Peyer's patch (tissue), 4 donors: ENCODE measurements at regions not wholly inside any gene's neighbourhood (a gene's known extent, or its start where the extent isn't known, plus 50 kb on each side); places are given as distances from the start of the nearest gene placed in this dataset.

Source experiments
- DNase-seq, 3 donors: peaks; one replicate each; pipeline ENCODE4 v3.0.0-alpha.2; 2017 to 2019
- H3K27ac ChIP-seq, 4 donors: fragments of 200-600 bp; sonication (generic); one replicate each; pipeline ENCODE4 v1.5.1; 2016 to 2019
- H3K27me3 ChIP-seq, 2 donors: fragments of 200-600 bp; sonication (generic); one replicate each; pipeline ENCODE4 v1.5.1; 2019
- H3K36me3 ChIP-seq, 3 donors: fragments of 200-600 bp; sonication (generic); one replicate each; pipeline ENCODE4 v1.5.1; 2016 to 2019
- H3K4me1 ChIP-seq, 4 donors: fragments of 200-600 bp; sonication (generic); one replicate each; pipeline ENCODE4 v1.5.1; 2016 to 2019
- H3K4me3 ChIP-seq, 4 donors: fragments of 200-600 bp; sonication (generic); 1 replicate in 3 of 4; 2 replicates in 1 of 4; pipeline ENCODE4 v1.5.1; 2016 to 2019; ENCODE audit warnings: mild to moderate bottlenecking in 1 of 4
- H3K9me3 ChIP-seq, 4 donors: fragments of 200-600 bp; sonication (generic); one replicate each; pipeline ENCODE4 v1.5.1; 2016 to 2019; ENCODE audit warnings: mild to moderate bottlenecking in 1 of 4
- POLR2A ChIP-seq, 2 donors: fragments of 450-650 bp; IDR thresholded peaks; one replicate each; pipeline ENCODE4 v1.5.1; 2017; ENCODE audit warnings: antibody characterized with exemption in 2 of 2, mild to moderate bottlenecking in 2 of 2, moderate library complexity in 2 of 2
- TF ChIP-seq, protein P1 (sequence below), 6 experiments: fragments of 450-650 bp in 4 of 6; fragments of 200-600 bp in 2 of 6; sonication (generic) in 1 of 6; IDR thresholded peaks; one replicate each; pipeline ENCODE4 v1.5.1; 2017 to 2019; ENCODE audit warnings: antibody characterized with exemption in 6 of 6, mild to moderate bottlenecking in 3 of 6, moderate library complexity in 1 of 6

DNA sequence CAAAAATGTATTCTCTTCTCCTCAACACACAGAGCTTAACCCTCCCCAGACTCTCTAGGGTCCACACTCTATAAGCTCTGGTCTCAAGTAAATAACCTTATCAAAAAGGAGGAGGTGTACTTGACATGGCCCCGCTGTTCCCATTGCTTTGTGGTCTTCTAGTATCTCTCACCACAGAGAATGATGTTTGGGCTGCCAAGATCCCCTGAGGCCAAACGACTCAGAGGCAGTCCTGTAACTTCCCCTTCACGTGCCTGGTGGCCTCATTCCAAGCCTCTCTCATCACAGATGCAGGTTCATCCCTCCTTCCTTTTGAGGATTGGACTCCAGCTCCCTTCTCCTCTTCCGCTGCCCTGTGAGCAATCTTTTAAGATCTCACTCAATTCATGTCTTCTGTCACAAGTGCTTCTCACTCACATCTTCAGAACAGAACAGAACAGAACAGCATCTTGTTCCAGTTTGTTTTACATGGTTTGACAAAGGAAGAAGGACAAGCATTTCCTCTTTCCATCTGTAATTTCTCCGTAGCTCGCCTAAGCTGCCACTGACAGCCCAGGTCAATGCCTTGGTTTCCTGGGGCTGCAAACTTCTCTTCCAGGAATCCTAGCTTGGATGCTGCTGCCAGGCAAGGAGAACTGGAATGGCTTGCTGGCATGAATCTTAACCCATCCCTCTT is 541.5 kb downstream of the CD83 start:
- no peaks in the 10 kb centered on the region for H3K36me3 ChIP-seq
- DNase-seq = peak in 2 of 3 donors; percentile 67 to 69

GRCh38 chr6:14659841-14660240 is 542.3 kb downstream of the CD83 start:
- Histone ChIP-seq H3K36me3 (no peaks in the 10 kb centered on the region), H3K9me3 (no peaks in the 10 kb centered on the region), H3K4me3 (no peak overlapping the region), H3K4me1 (peaks cover 0 to 38% (median 7%) of the 10 kb centered on the region in 4 donors), H3K27ac (peak overlapping the region in 1 of 4 donors; percentile 76), H3K27me3 (no peaks in the 10 kb centered on the region)
- no peak for DNase-seq
- no peak for TF ChIP-seq POLR2A (IDR thresholded peaks at IDR 0.05)
- TF ChIP-seq, protein P1, sequence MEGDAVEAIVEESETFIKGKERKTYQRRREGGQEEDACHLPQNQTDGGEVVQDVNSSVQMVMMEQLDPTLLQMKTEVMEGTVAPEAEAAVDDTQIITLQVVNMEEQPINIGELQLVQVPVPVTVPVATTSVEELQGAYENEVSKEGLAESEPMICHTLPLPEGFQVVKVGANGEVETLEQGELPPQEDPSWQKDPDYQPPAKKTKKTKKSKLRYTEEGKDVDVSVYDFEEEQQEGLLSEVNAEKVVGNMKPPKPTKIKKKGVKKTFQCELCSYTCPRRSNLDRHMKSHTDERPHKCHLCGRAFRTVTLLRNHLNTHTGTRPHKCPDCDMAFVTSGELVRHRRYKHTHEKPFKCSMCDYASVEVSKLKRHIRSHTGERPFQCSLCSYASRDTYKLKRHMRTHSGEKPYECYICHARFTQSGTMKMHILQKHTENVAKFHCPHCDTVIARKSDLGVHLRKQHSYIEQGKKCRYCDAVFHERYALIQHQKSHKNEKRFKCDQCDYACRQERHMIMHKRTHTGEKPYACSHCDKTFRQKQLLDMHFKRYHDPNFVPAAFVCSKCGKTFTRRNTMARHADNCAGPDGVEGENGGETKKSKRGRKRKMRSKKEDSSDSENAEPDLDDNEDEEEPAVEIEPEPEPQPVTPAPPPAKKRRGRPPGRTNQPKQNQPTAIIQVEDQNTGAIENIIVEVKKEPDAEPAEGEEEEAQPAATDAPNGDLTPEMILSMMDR (IDR thresholded peaks at IDR 0.05) = no peak

More for the DNA sequence above, 541.5 kb downstream of the CD83 start:
- Histone ChIP-seq H3K4me1 (peaks cover 0 to 38% (median 5%) of the 10 kb centered on the region in 4 donors), H3K9me3 (no peaks in the 10 kb centered on the region), H3K4me3 (no peak overlapping the region), H3K27ac (peak overlapping the region in 1 of 4 donors; percentile 76), H3K27me3 (no peaks in the 10 kb centered on the region)
- TF ChIP-seq, protein P1 (IDR thresholded peaks at IDR 0.05) = no peak
- TF ChIP-seq POLR2A (IDR thresholded peaks at IDR 0.05) = no peak

- Histone ChIP-seq H3K27ac (peak overlapping the region in 2 of 4 donors; percentile 33 to 76), H3K27me3 (no peaks in the 10 kb centered on the region), H3K4me3 (no peak overlapping the region), H3K36me3 (no peaks in the 10 kb centered on the region), H3K9me3 (no peaks in the 10 kb centered on the region), H3K4me1 (peaks cover 0 to 31% (median 7%) of the 10 kb centered on the region in 4 donors)
- TF ChIP-seq, protein P1 (IDR thresholded peaks at IDR 0.05) = no peak
- DNase-seq = peak in 2 of 3 donors; percentile 72 to 77
Measured at GRCh38 chr6:14660806-14661579, 543.4 kb downstream of the CD83 start.

GRCh38 chr6:14661691-14662090 is 544.1 kb downstream of the CD83 start:
- no peaks in the 10 kb centered on the region for H3K27me3 ChIP-seq
- no peak overlapping the region for H3K4me3 ChIP-seq
- no peak for DNase-seq
- H3K36me3 ChIP-seq = no peaks in the 10 kb centered on the region
- H3K4me1 ChIP-seq = peaks cover 0 to 27% (median 5%) of the 10 kb centered on the region in 4 donors
- H3K27ac ChIP-seq = peak overlapping the region in 1 of 4 donors; percentile 76
- no peaks in the 10 kb centered on the region for H3K9me3 ChIP-seq
- TF ChIP-seq POLR2A (IDR thresholded peaks at IDR 0.05) = no peak
- TF ChIP-seq, protein P1 (IDR thresholded peaks at IDR 0.05) = no peak

DNA sequence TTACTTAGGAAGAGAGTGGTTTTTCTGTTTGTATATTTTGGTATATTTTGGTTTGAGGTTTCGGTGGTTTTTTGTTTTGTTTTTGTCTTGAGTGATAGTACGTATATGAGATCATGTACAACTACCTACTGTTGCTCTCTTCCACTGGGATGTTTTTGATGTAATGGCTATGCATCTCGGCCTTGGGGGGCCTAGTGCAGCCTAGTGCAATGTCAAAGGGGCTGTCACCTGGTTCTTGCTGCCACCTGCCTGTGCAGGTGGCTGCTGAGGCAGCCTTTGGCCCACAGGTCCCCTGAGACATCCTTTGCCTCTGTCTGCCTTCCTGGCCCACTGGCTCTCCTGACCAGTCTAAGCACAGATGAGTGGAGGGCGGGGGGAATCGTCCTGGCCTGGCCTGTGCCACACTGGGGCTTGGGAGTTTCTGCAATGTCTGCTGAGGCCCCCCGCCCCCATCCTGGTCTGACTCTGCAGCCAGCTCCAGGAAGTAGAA is 546.6 kb downstream of the CD83 start:
- TF ChIP-seq POLR2A (IDR thresholded peaks at IDR 0.05) = no peak
- TF ChIP-seq, protein P1 (IDR thresholded peaks at IDR 0.05) = peak in 1 of 6 experiments; percentile 18
- no peaks in the 10 kb centered on the region for H3K9me3 ChIP-seq
- H3K4me1 ChIP-seq = peaks cover 0 to 21% (median 2%) of the 10 kb centered on the region in 4 donors
- H3K27me3 ChIP-seq = no peaks in the 10 kb centered on the region
- no peak overlapping the region for H3K4me3 ChIP-seq
- peak in 2 of 3 donors; percentile 76 to 80 for DNase-seq
- no peaks in the 10 kb centered on the region for H3K36me3 ChIP-seq
- peak overlapping the region in 2 of 4 donors; percentile 11 to 70 for H3K27ac ChIP-seq
